IMR-90 (cell line): ENCODE measurements at regions not wholly inside any gene's neighbourhood (a gene's known extent, or its start where the extent isn't known, plus 50 kb on each side); places are given as distances from the start of the nearest gene placed in this dataset.

Experiments used
- BHLHE40 ChIP-seq: fragments of 150-350 bp; IDR thresholded peaks from 2 replicates; pipeline ENCODE4 v1.6.1; 2016; ENCODE audit warnings: mild to moderate bottlenecking, low read depth, low read length
- CEBPB ChIP-seq: IDR thresholded peaks from 2 replicates; pipeline ENCODE4 v1.6.1; 2012; ENCODE audit warnings: low read depth, low read length, improper control_type of control experiment
- CTCF ChIP-seq: conservative IDR thresholded peaks from 2 replicates; pipeline ENCODE4 v1.5.1; 2012; ENCODE audit warnings: mild to moderate bottlenecking, low read depth, low read length, improper control_type of control experiment
- ELK1 ChIP-seq: fragments of 150-350 bp; IDR thresholded peaks from 2 replicates; pipeline ENCODE4 v1.6.1; 2016; ENCODE audit warnings: low read depth, mild to moderate bottlenecking, low read length, moderate library complexity, borderline replicate concordance
- FOS ChIP-seq: fragments of 150-350 bp; IDR thresholded peaks from 2 replicates; pipeline ENCODE4 v1.6.1; 2016; ENCODE audit warnings: low read depth, low read length
- MAFK ChIP-seq: IDR thresholded peaks from 2 replicates; pipeline ENCODE4 v1.6.1; 2012; ENCODE audit warnings: low read depth, low read length, improper control_type of control experiment
- MAZ ChIP-seq: IDR thresholded peaks from 2 replicates; pipeline ENCODE4 v1.6.1; 2012; ENCODE audit warnings: low read depth, mild to moderate bottlenecking, low read length, improper control_type of control experiment, moderate library complexity, borderline replicate concordance
- NFE2L2 ChIP-seq: fragments of 150-350 bp; IDR thresholded peaks from 2 replicates; pipeline ENCODE4 v1.6.1; 2016; ENCODE audit warnings: low read depth, mild to moderate bottlenecking, low read length
- POLR2A ChIP-seq: IDR thresholded peaks from 2 replicates; pipeline ENCODE4 v1.6.1; 2012; ENCODE audit warnings: mild to moderate bottlenecking, low read depth, low read length
- RAD21 ChIP-seq: IDR thresholded peaks from 2 replicates; pipeline ENCODE4 v1.6.1; 2012; ENCODE audit warnings: low read length, improper control_type of control experiment
- RCOR1 ChIP-seq: IDR thresholded peaks from 2 replicates; pipeline ENCODE4 v1.6.1; 2012; ENCODE audit warnings: mild to moderate bottlenecking, low read length, improper control_type of control experiment; ENCODE audit not compliant: insufficient replicate concordance
- SMC3 ChIP-seq: fragments of 150-350 bp; IDR thresholded peaks from 2 replicates; pipeline ENCODE4 v1.6.1; 2016; ENCODE audit warnings: low read depth, mild to moderate bottlenecking, antibody characterized with exemption, low read length, moderate library complexity
- USF2 ChIP-seq: fragments of 150-350 bp; IDR thresholded peaks from 2 replicates; pipeline ENCODE4 v1.6.1; 2017; ENCODE audit warnings: mild to moderate bottlenecking, antibody characterized with exemption, low read length, low read depth

- TF ChIP-seq CTCF, result no peak
- TF ChIP-seq RAD21, result no peak
- no peak for TF ChIP-seq POLR2A
- no peak for TF ChIP-seq MAFK
- TF ChIP-seq CEBPB, result no peak
- no peak for TF ChIP-seq NFE2L2
- TF ChIP-seq SMC3, result no peak
- no peak for TF ChIP-seq MAZ
- no peak for TF ChIP-seq RCOR1
- no peak for TF ChIP-seq BHLHE40
- no peak for TF ChIP-seq ELK1
- TF ChIP-seq USF2, result no peak
- TF ChIP-seq FOS, result no peak
Measured at GRCh38 chr5:148002451-148002850, 61.3 kb upstream of the SPINK5 start.
